WTC11 (cell line): ENCODE measurements at regions not wholly inside any gene's neighbourhood (a gene's known extent, or its start where the extent isn't known, plus 50 kb on each side); places are given as distances from the start of the nearest gene placed in this dataset.
"Not testable (repeated sequence)": the region's sequence is repeated elsewhere in the genome, so short reads cannot be mapped to it uniquely, and the experiment has no call there.

Experiments
- ATAC-seq: fragments of 200-7000 bp; cut with Tn5 transposase; 2 replicates; pipeline ENCODE4 v1.10.0; 2021; ENCODE audit warnings: mild to moderate bottlenecking, moderate library complexity
- CTCF ChIA-PET: fragments of 300-600 bp; sonication (Branson Sonifier 250); formaldehyde crosslinking; loops from one replicate; lab custom pipeline; 2021; ENCODE audit warnings: antibody characterized with exemption; lab: Charles Lee
- POLR2A ChIA-PET: fragments of 350-600 bp; sonication (Branson Sonifier 250); formaldehyde crosslinking; loops from one replicate; lab custom pipeline; 2021; ENCODE audit warnings: antibody characterized with exemption; lab: Charles Lee
- DNase-seq: peaks from one replicate; pipeline ENCODE4 v3.0.0; 2021; ENCODE audit warnings: low spot score
- H3K27ac Mint-ChIP-seq: 2 replicates; pipeline ENCODE4 v1.8.0; 2021; ENCODE audit warnings: mixed read lengths
- H3K27me3 Mint-ChIP-seq: 2 replicates; pipeline ENCODE4 v1.8.0; 2021; ENCODE audit warnings: low read depth, mild to moderate bottlenecking, moderate library complexity, mixed read lengths
- H3K36me3 Mint-ChIP-seq: 2 replicates; pipeline ENCODE4 v1.8.0; 2021; ENCODE audit warnings: mixed read lengths
- H3K4me1 Mint-ChIP-seq: 2 replicates; pipeline ENCODE4 v1.8.0; 2022; ENCODE audit warnings: mixed read lengths
- H3K4me3 Mint-ChIP-seq: 2 replicates; pipeline ENCODE4 v1.8.0; 2021; ENCODE audit warnings: mild to moderate bottlenecking, moderate library complexity, mixed read lengths
- H3K9me3 Mint-ChIP-seq: 2 replicates; pipeline ENCODE4 v1.8.0; 2021; ENCODE audit warnings: mixed read lengths
- AR ChIP-seq: fragments of 250-450 bp; sonication (Bioruptor Pico); IDR thresholded peaks from 2 replicates; pipeline ENCODE4 v1.9.0; 2021; ENCODE audit warnings: mild to moderate bottlenecking
- CBFB ChIP-seq: sonication (generic); formaldehyde crosslinking; IDR thresholded peaks from 2 replicates; pipeline ENCODE4 v1.8.1; 2022; ENCODE audit warnings: mild to moderate bottlenecking, low read depth, missing genetic modification reagents
- CDX4 ChIP-seq: fragments of 250-450 bp; sonication (Bioruptor Pico); IDR thresholded peaks from 2 replicates; pipeline ENCODE4 v1.9.0; 2021; ENCODE audit warnings: moderate library complexity, mild to moderate bottlenecking, inconsistent platforms, borderline replicate concordance
- ELF4 ChIP-seq: sonication (generic); formaldehyde crosslinking; IDR thresholded peaks from 2 replicates; pipeline ENCODE4 v1.8.1; 2022; ENCODE audit warnings: low read depth, mild to moderate bottlenecking, moderate library complexity, missing genetic modification reagents
- GABPB1 ChIP-seq: sonication (generic); formaldehyde crosslinking; IDR thresholded peaks from 2 replicates; pipeline ENCODE4 v1.8.1; 2023; ENCODE audit warnings: mild to moderate bottlenecking, missing genetic modification reagents
- HMGA2 ChIP-seq: fragments of 250-450 bp; sonication (Bioruptor Pico); IDR thresholded peaks from 2 replicates; pipeline ENCODE4 v1.4.0; 2021; ENCODE audit warnings: mild to moderate bottlenecking, moderate library complexity
- MXD4 ChIP-seq: fragments of 250-450 bp; sonication (Bioruptor Pico); IDR thresholded peaks from 2 replicates; pipeline ENCODE4 v1.8.0; 2021; ENCODE audit warnings: mild to moderate bottlenecking, moderate library complexity, borderline replicate concordance
- PRRX2 ChIP-seq: fragments of 250-450 bp; sonication (Bioruptor Pico); IDR thresholded peaks from 2 replicates; pipeline ENCODE4 v1.8.0; 2021; ENCODE audit warnings: mild to moderate bottlenecking
- SMAD3 ChIP-seq: sonication (generic); formaldehyde crosslinking; IDR thresholded peaks from 2 replicates; pipeline ENCODE4 v1.8.0; 2022; ENCODE audit warnings: missing genetic modification reagents, mild to moderate bottlenecking, borderline replicate concordance
- TCF7 ChIP-seq: sonication (generic); formaldehyde crosslinking; IDR thresholded peaks from 2 replicates; pipeline ENCODE4 v1.8.0; 2022; ENCODE audit warnings: mild to moderate bottlenecking, low read depth, missing genetic modification reagents, moderate library complexity
- ZMAT4 ChIP-seq: fragments of 250-450 bp; sonication (Bioruptor Pico); IDR thresholded peaks from 2 replicates; pipeline ENCODE4 v1.9.0; 2021; ENCODE audit warnings: mild to moderate bottlenecking
- ZNF138 ChIP-seq: sonication (generic); formaldehyde crosslinking; conservative IDR thresholded peaks from 2 replicates; pipeline ENCODE4 v1.8.1; 2022; ENCODE audit warnings: mild to moderate bottlenecking, moderate library complexity, missing genetic modification reagents
- ZNF263 ChIP-seq: sonication (generic); formaldehyde crosslinking; IDR thresholded peaks from 2 replicates; pipeline ENCODE4 v1.8.1; 2022; ENCODE audit warnings: low read depth, mild to moderate bottlenecking, moderate library complexity, missing genetic modification reagents
- ZNF317 ChIP-seq: sonication (generic); formaldehyde crosslinking; IDR thresholded peaks from 2 replicates; pipeline ENCODE4 v1.8.1; 2023; ENCODE audit warnings: low read depth, mild to moderate bottlenecking, moderate library complexity, missing genetic modification reagents, borderline replicate concordance
- ZSCAN18 ChIP-seq: fragments of 250-450 bp; sonication (Bioruptor Pico); IDR thresholded peaks from 2 replicates; pipeline ENCODE4 v2.1.2; 2022; ENCODE audit warnings: mild to moderate bottlenecking, moderate library complexity
- TF ChIP-seq, protein P1 (sequence below): sonication (generic); formaldehyde crosslinking; IDR thresholded peaks from 2 replicates; pipeline ENCODE4 v1.8.1; 2022; ENCODE audit warnings: low read depth, missing genetic modification reagents, borderline replicate concordance

GRCh38 chr14:35949920-35950513 is 123.9 kb downstream of the BRMS1L start (continued):
- TF ChIP-seq TCF7 (CRISPR knock-in tag), result no peak
- TF ChIP-seq ZNF138, result no peak
- TF ChIP-seq ZNF263, result no peak
- TF ChIP-seq, all 79 proteins: peak for 0

- H3K4me1 Mint-ChIP-seq, result peaks cover 19% of the 10 kb centered on the region
- H3K36me3 Mint-ChIP-seq, H3K4me3 Mint-ChIP-seq, H3K9me3 Mint-ChIP-seq, H3K27ac Mint-ChIP-seq, H3K27me3 Mint-ChIP-seq, ATAC-seq, CTCF ChIA-PET, DNase-seq, POLR2A ChIA-PET: not testable (repeated sequence)
Measured at GRCh38 chr14:35947983-35948382, 121.8 kb downstream of the BRMS1L start.

GRCh38 chr14:35944847-35945246 is 118.7 kb downstream of the BRMS1L start:
- ATAC-seq (peak; percentile 99), DNase-seq (peak; percentile 65)
- CTCF ChIA-PET, result interaction anchor here (0.6 to 2.1 kb wide), 12 partner anchors 10 to 1566 kb away, joined by 3 to 19 read pairs (median 6); no protein-coding TSS in a partner anchor
- Mint-ChIP-seq H3K27ac (no peak overlapping the region), H3K9me3 (no peaks in the 10 kb centered on the region), H3K27me3 (peaks cover 15% of the 10 kb centered on the region), H3K36me3 (no peaks in the 10 kb centered on the region), H3K4me1 (peaks cover under 1% of the 10 kb centered on the region; the same call in 1 of the 2 replicates), H3K4me3 (no peak overlapping the region)
- TF ChIP-seq ZNF317 (no peak), ZNF138 (no peak), HMGA2 (CRISPR knock-in tag) (no peak), MXD4 (no peak)
- POLR2A ChIA-PET, result interaction anchor here (1.1 kb wide), 1 partner anchor 17 kb away, joined by 4 read pairs; no protein-coding TSS in a partner anchor

GRCh38 chr14:35940291-35940690 is 114.2 kb downstream of the BRMS1L start:
- H3K9me3 Mint-ChIP-seq, result no peaks in the 10 kb centered on the region
- H3K4me1 Mint-ChIP-seq, result no peaks in the 10 kb centered on the region
- no peak overlapping the region for H3K4me3 Mint-ChIP-seq
- no peaks in the 10 kb centered on the region for H3K36me3 Mint-ChIP-seq
- ATAC-seq (no peak), DNase-seq (no peak)
- ChIA-PET POLR2A (no interaction called here), CTCF (interaction anchor here (1.2 kb wide), 1 partner anchor 56 kb away, joined by 5 read pairs; no protein-coding TSS in a partner anchor)
- H3K27ac Mint-ChIP-seq, result no peak overlapping the region
- TF ChIP-seq ZMAT4 (CRISPR knock-in tag) (no peak), PRRX2 (CRISPR knock-in tag) (no peak), ZSCAN18 (CRISPR knock-in tag) (no peak), SMAD3 (no peak), ELF4 (CRISPR knock-in tag) (no peak), CDX4 (CRISPR knock-in tag) (no peak)
- TF ChIP-seq, protein P1, sequence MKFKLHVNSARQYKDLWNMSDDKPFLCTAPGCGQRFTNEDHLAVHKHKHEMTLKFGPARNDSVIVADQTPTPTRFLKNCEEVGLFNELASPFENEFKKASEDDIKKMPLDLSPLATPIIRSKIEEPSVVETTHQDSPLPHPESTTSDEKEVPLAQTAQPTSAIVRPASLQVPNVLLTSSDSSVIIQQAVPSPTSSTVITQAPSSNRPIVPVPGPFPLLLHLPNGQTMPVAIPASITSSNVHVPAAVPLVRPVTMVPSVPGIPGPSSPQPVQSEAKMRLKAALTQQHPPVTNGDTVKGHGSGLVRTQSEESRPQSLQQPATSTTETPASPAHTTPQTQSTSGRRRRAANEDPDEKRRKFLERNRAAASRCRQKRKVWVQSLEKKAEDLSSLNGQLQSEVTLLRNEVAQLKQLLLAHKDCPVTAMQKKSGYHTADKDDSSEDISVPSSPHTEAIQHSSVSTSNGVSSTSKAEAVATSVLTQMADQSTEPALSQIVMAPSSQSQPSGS (CRISPR knock-in tag), result no peak
- H3K27me3 Mint-ChIP-seq, result peaks cover 50% of the 10 kb centered on the region

DNA sequence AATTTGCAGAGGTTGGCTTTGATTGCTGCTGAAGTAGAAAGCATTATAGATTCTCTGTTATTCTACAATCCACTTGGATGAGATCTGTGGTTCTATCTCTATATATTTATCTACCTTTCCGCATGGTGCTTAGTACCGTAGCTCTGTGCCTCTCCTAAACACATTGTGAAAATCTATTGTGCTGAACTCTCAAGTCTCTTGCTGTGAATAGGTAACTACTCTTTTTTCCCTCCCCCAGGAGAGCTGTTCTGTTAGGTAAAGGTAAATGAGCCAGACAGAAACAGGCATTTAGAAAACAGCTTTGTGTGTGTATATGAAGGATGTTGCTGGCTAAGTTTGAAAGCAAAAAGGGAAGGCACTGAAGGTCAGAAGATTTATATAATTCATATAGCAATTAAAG is 112.6 kb downstream of the BRMS1L start:
- no peak overlapping the region for H3K27ac Mint-ChIP-seq
- H3K4me1 Mint-ChIP-seq, result no peaks in the 10 kb centered on the region
- no peak for DNase-seq
- CTCF ChIA-PET, result interaction anchor here (1.3 kb wide), 1 partner anchor 132 kb away, joined by 4 read pairs; no protein-coding TSS in a partner anchor
- H3K4me3 Mint-ChIP-seq, result no peak overlapping the region
- no peaks in the 10 kb centered on the region for H3K9me3 Mint-ChIP-seq
- H3K27me3 Mint-ChIP-seq, result peaks cover 50% of the 10 kb centered on the region
- ATAC-seq, result no peak
- POLR2A ChIA-PET, result no interaction called here
- no peaks in the 10 kb centered on the region for H3K36me3 Mint-ChIP-seq
- no peak for TF ChIP-seq AR (CRISPR knock-in tag)
- TF ChIP-seq CBFB (CRISPR knock-in tag), result no peak
- TF ChIP-seq GABPB1 (CRISPR knock-in tag), result no peak
